OCI-LY1 (cell line): ENCODE measurements at regions not wholly inside any gene's neighbourhood (a gene's known extent, or its start where the extent isn't known, plus 50 kb on each side); places are given as distances from the start of the nearest gene placed in this dataset.

Experiments
- H2AFZ ChIP-seq: fragments of 200-600 bp; sonication (generic), shearing (Covaris generic); 2 replicates; pipeline ENCODE4 v1.6.0; 2014; ENCODE audit warnings: antibody characterized with exemption, mild to moderate bottlenecking, low read length
- H3F3A ChIP-seq: fragments of 200-600 bp; sonication (generic), shearing (Covaris generic); 2 replicates; pipeline ENCODE4 v1.6.0; 2014; ENCODE audit warnings: mild to moderate bottlenecking, antibody characterized with exemption, low read length, moderate library complexity; ENCODE audit not compliant: insufficient read depth
- H3K27ac ChIP-seq: fragments of 200-600 bp; sonication (generic); 2 replicates; pipeline ENCODE4 v1.5.1; 2014; ENCODE audit warnings: low read length, mixed run types, mild to moderate bottlenecking, low read depth; ENCODE audit not compliant: poor library complexity, severe bottlenecking
- H3K27me3 ChIP-seq: fragments of 200-600 bp; sonication (generic); 2 replicates; pipeline ENCODE4 v1.6.0; 2014; ENCODE audit warnings: antibody characterized with exemption, mild to moderate bottlenecking, low read length, moderate library complexity; ENCODE audit not compliant: insufficient read depth
- H3K36me3 ChIP-seq: fragments of 200-600 bp; sonication (generic); 2 replicates; pipeline ENCODE4 v1.6.1; 2014; ENCODE audit warnings: mild to moderate bottlenecking, antibody characterized with exemption, low read length, moderate library complexity, mixed read lengths; ENCODE audit not compliant: insufficient read depth
- H3K4me1 ChIP-seq: fragments of 200-600 bp; sonication (generic); 2 replicates; pipeline ENCODE4 v1.5.1; 2014; ENCODE audit warnings: mild to moderate bottlenecking, low read length, moderate library complexity; ENCODE audit not compliant: insufficient read depth, severe bottlenecking
- H3K4me2 ChIP-seq: fragments of 200-600 bp; sonication (generic), shearing (Covaris generic); 2 replicates; pipeline ENCODE4 v1.6.1; 2014; ENCODE audit warnings: low read length
- H3K4me3 ChIP-seq: fragments of 200-600 bp; sonication (generic); 2 replicates; pipeline ENCODE4 v1.5.1; 2014; ENCODE audit warnings: low read length, low read depth, mild to moderate bottlenecking, mixed read lengths; ENCODE audit not compliant: poor library complexity, severe bottlenecking
- H3K79me2 ChIP-seq: fragments of 200-600 bp; shearing (Covaris generic); 2 replicates; pipeline ENCODE4 v1.6.1; 2016; ENCODE audit warnings: mixed run types, low read length, mixed read lengths; ENCODE audit not compliant: insufficient read depth
- H3K9ac ChIP-seq: fragments of 200-600 bp; sonication (generic), shearing (Covaris generic); 2 replicates; pipeline ENCODE4 v1.6.1; 2014; ENCODE audit warnings: mild to moderate bottlenecking, low read length, mixed read lengths
- H3K9me2 ChIP-seq: fragments of 200-600 bp; sonication (generic), shearing (Covaris generic); 2 replicates; pipeline ENCODE4 v1.6.1; 2014; ENCODE audit warnings: low read depth, mild to moderate bottlenecking, low read length, mixed read lengths
- H3K9me3 ChIP-seq: fragments of 200-600 bp; shearing (Covaris generic); 2 replicates; pipeline ENCODE4 v1.6.1; 2014; ENCODE audit warnings: low read length, mixed read lengths
- H4K20me1 ChIP-seq: fragments of 200-600 bp; sonication (generic), shearing (Covaris generic); 2 replicates; pipeline ENCODE4 v1.6.0; 2016; ENCODE audit warnings: mild to moderate bottlenecking, low read length; ENCODE audit not compliant: insufficient read depth
- CTCF ChIP-seq: fragments of 200-600 bp; sonication (generic), shearing (Covaris generic); IDR thresholded peaks from 2 replicates; pipeline ENCODE4 v1.5.1; 2017; ENCODE audit warnings: mild to moderate bottlenecking, antibody characterized with exemption, low read length, moderate library complexity, mixed read lengths
- EZH2 ChIP-seq: fragments of 200-600 bp; sonication (generic), shearing (Covaris generic); IDR thresholded peaks from 2 replicates; pipeline ENCODE4 v1.8.0; 2017; ENCODE audit warnings: borderline replicate concordance, mixed run types, mild to moderate bottlenecking, antibody characterized with exemption, low read length, moderate library complexity, mixed read lengths

GRCh38 chr14:98466807-98467206, 805.2 kb downstream of the BCL11B start:
- Histone ChIP-seq H3K9me2 (no peaks in the 10 kb centered on the region), H3F3A (no peaks in the 10 kb centered on the region), H3K36me3 (no peaks in the 10 kb centered on the region), H3K4me3 (no peak overlapping the region), H3K9me3 (no peaks in the 10 kb centered on the region), H3K27me3 (no peaks in the 10 kb centered on the region), H3K9ac (no peak overlapping the region), H4K20me1 (no peaks in the 10 kb centered on the region), H3K4me2 (no peak overlapping the region), H3K27ac (no peak overlapping the region), H3K4me1 (no peaks in the 10 kb centered on the region), H2AFZ (no peak overlapping the region), H3K79me2 (no peaks in the 10 kb centered on the region)
- TF ChIP-seq CTCF (no peak), EZH2 (no peak)

- Histone ChIP-seq H2AFZ (no peak overlapping the region), H3K4me3 (no peak overlapping the region), H3K36me3 (no peaks in the 10 kb centered on the region), H3K9me3 (no peaks in the 10 kb centered on the region), H3K27me3 (no peaks in the 10 kb centered on the region), H3F3A (no peaks in the 10 kb centered on the region), H3K4me1 (no peaks in the 10 kb centered on the region), H3K27ac (no peak overlapping the region), H4K20me1 (no peaks in the 10 kb centered on the region), H3K9me2 (no peaks in the 10 kb centered on the region), H3K4me2 (no peak overlapping the region), H3K9ac (no peak overlapping the region), H3K79me2 (no peaks in the 10 kb centered on the region)
- TF ChIP-seq CTCF (no peak), EZH2 (no peak)
These were observed 801.3 kb downstream of the BCL11B start for GRCh38 chr14:98470663-98471062.

GRCh38 chr14:98474900-98475299, 797.1 kb downstream of the BCL11B start:
- no peak for TF ChIP-seq EZH2
- no peak for TF ChIP-seq CTCF
- H3K36me3 ChIP-seq = no peaks in the 10 kb centered on the region
- H3K4me1 ChIP-seq = no peaks in the 10 kb centered on the region
- no peak overlapping the region for H2AFZ ChIP-seq
- no peak overlapping the region for H3K4me3 ChIP-seq
- H4K20me1 ChIP-seq = no peaks in the 10 kb centered on the region
- H3K9ac ChIP-seq = no peak overlapping the region
- no peaks in the 10 kb centered on the region for H3K9me2 ChIP-seq
- H3K9me3 ChIP-seq = no peaks in the 10 kb centered on the region
- H3F3A ChIP-seq = no peaks in the 10 kb centered on the region
- no peak overlapping the region for H3K27ac ChIP-seq
- H3K79me2 ChIP-seq = no peaks in the 10 kb centered on the region
- no peaks in the 10 kb centered on the region for H3K27me3 ChIP-seq
- H3K4me2 ChIP-seq = no peak overlapping the region
